Liver (tissue), 3 donors: ENCODE measurements at regions not wholly inside any gene's neighbourhood (a gene's known extent, or its start where the extent isn't known, plus 50 kb on each side); places are given as distances from the start of the nearest gene placed in this dataset.

Experiments
- CTCF ChIP-seq: fragments of 150-350 bp; IDR thresholded peaks from 2 replicates; pipeline ENCODE4 v1.5.1; 2017; ENCODE audit warnings: improper control_type of control experiment, low read depth, low read length; ENCODE audit not compliant: missing input control
- FOXA2 ChIP-seq: IDR thresholded peaks from 2 replicates; pipeline ENCODE4 v1.6.1; 2016; ENCODE audit warnings: antibody characterized with exemption
- MAX ChIP-seq: IDR thresholded peaks from 2 replicates; pipeline ENCODE4 v1.6.1; 2016; ENCODE audit warnings: antibody characterized with exemption
- NR2F2 ChIP-seq: IDR thresholded peaks from 2 replicates; pipeline ENCODE4 v1.6.1; 2016; ENCODE audit warnings: antibody characterized with exemption
- REST ChIP-seq: IDR thresholded peaks from 2 replicates; pipeline ENCODE4 v1.6.1; 2016; ENCODE audit warnings: antibody characterized with exemption, mild to moderate bottlenecking
- TAF1 ChIP-seq: conservative IDR thresholded peaks from 2 replicates; pipeline ENCODE4 v1.6.1; 2016; ENCODE audit warnings: antibody characterized with exemption, mild to moderate bottlenecking
- donor health status: healthy.
- donor health status: healthy.

GRCh38 chr18:28236487-28236886 is 59.6 kb upstream of the CDH2 start:
- TF ChIP-seq REST, result no peak
- no peak for TF ChIP-seq CTCF
- TF ChIP-seq MAX, result no peak
- no peak for TF ChIP-seq FOXA2
- TF ChIP-seq TAF1, result no peak
- TF ChIP-seq NR2F2, result no peak
